GM19468 (cell line): ENCODE measurements at regions not wholly inside any gene's neighbourhood (a gene's known extent, or its start where the extent isn't known, plus 50 kb on each side); places are given as distances from the start of the nearest gene placed in this dataset.
"Not testable (repeated sequence)": the region's sequence is repeated elsewhere in the genome, so short reads cannot be mapped to it uniquely, and the experiment has no call there.

Experiments
- ATAC-seq: cut with Tn5 transposase; IDR thresholded peaks from one replicate; pipeline ENCODE4 v1.9.1; 2021; ENCODE audit warnings: mild to moderate bottlenecking, moderate library complexity, moderate number of reproducible peaks; ENCODE audit not compliant: unreplicated experiment; ENCODE audit errors: extremely low read depth

- peak; percentile 45 for ATAC-seq
Measured at GRCh38 chr5:86565197-86565789, 52.4 kb upstream of the COX7C start.

GRCh38 chr5:86566030-86566429 lies 51.7 kb upstream of the COX7C start:
- ATAC-seq: not testable (repeated sequence)
